ENCODE measurements at regions not wholly inside any gene's neighbourhood (a gene's known extent, or its start where the extent isn't known, plus 50 kb on each side); places are given as distances from the start of the nearest gene placed in this dataset.

DNA sequence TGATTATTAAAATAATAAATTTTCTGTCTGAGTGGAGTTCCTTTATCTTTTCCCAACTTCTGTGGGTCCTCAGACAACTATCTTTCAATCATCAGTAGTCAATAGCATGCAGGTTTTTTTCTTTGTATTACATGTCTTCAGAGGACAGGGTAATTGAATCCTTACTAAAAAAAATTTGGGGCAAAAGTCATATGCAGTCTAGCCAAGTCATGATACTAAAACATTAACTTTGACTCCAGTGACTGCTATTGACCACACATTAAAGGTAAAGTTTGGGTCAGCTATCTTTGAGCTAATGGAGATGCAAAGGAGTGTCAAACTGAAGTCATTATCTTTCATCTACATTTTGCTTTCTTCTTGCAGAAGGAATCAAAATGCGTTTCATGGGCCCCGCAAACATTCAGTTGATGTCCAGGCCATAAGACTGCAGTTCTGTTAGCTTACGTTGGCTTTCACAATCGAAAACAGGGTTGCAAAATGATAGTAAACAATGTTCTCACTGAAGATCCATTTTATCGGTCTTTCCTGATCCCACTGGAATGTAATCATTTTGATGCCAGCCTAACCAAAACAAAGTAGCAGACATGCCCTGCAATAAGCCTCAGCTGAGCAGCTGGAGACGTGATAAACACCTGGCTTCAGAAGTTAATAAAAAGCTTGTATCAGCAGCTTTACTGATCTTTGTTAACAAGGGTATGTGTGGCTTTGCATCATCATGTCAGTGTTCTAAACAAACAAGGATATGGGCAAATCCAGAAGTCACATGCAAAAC lies 186.1 kb upstream of the PRLR start (continued):
- TF ChIP-seq KDM5A (IDR thresholded peaks at IDR 0.05; ENCODE audit: low read length) (no peak), RNF2 (IDR thresholded peaks at IDR 0.05; ENCODE audit: borderline replicate concordance, low read depth, low read length, missing control alignments, poor library complexity, severe bottlenecking) (no peak)

Data from H1 (cell line).